Common myeloid progenitor, CD34-positive (primary cell): ENCODE measurements at regions not wholly inside any gene's neighbourhood (a gene's known extent, or its start where the extent isn't known, plus 50 kb on each side); places are given as distances from the start of the nearest gene placed in this dataset.
"Not testable (repeated sequence)": the region's sequence is repeated elsewhere in the genome, so short reads cannot be mapped to it uniquely, and the experiment has no call there.

Experiments used
- CTCF ChIA-PET: fragments of 350-600 bp; sonication (Branson Sonifier 250); formaldehyde crosslinking; loops from one replicate; lab custom pipeline; 2021; ENCODE audit warnings: antibody characterized with exemption; lab: Charles Lee
- POLR2A ChIA-PET: fragments of 350-600 bp; sonication (Branson Sonifier 250); formaldehyde crosslinking; loops from one replicate; lab custom pipeline; 2021; ENCODE audit warnings: antibody characterized with exemption; lab: Charles Lee
- DNase-seq, 3 donors: peaks; one replicate each; pipeline versions ENCODE4 v3.0.0 to v3.0.0-alpha.2; 2013
- H3K27ac ChIP-seq, 2 experiments: 1 replicate in 1 of 2; 2 replicates in 1 of 2; pipeline ENCODE4 v1.7.0; 2013; ENCODE audit warnings: inconsistent platforms in 2 of 2, low read length in 2 of 2, mild to moderate bottlenecking in 2 of 2, low read depth in 1 of 2, moderate library complexity in 1 of 2; ENCODE audit not compliant: severe bottlenecking in 2 of 2, insufficient read depth in 1 of 2, poor library complexity in 1 of 2
- H3K27me3 ChIP-seq, 5 experiments: replicated peaks in 2 of 5; 1 replicate in 3 of 5; 2 replicates in 2 of 5; pipeline versions ENCODE4 v1.6.1 to v1.7.0; 2013; ENCODE audit warnings: low read length in 4 of 5, mild to moderate bottlenecking in 2 of 5, moderate library complexity in 2 of 5, inconsistent platforms in 1 of 5; ENCODE audit not compliant: insufficient read depth in 5 of 5, control insufficient read depth in 4 of 5
- H3K36me3 ChIP-seq, 4 experiments: 1 replicate in 2 of 4; 2 replicates in 2 of 4; pipeline versions ENCODE4 v1.6.1 to v1.7.0; 2013; ENCODE audit warnings: low read length in 3 of 4, control low read depth in 1 of 4, mild to moderate bottlenecking in 1 of 4; ENCODE audit not compliant: control insufficient read depth in 4 of 4, insufficient read depth in 4 of 4
- H3K4me1 ChIP-seq, 4 experiments: 1 replicate in 3 of 4; 2 replicates in 1 of 4; pipeline versions ENCODE4 v1.6.1 to v1.7.1; 2013; ENCODE audit warnings: low read length in 3 of 4, mild to moderate bottlenecking in 3 of 4, control low read depth in 1 of 4, inconsistent platforms in 1 of 4, moderate library complexity in 1 of 4; ENCODE audit not compliant: control insufficient read depth in 4 of 4, insufficient read depth in 4 of 4; ENCODE audit errors: control extremely low read depth in 1 of 4
- H3K4me3 ChIP-seq, 7 experiments: 1 replicate in 4 of 7; 2 replicates in 3 of 7; pipeline versions ENCODE4 v1.5.1 to v1.7.0; 2013; ENCODE audit warnings: mild to moderate bottlenecking in 7 of 7, low read length in 6 of 7, moderate library complexity in 6 of 7, inconsistent platforms in 2 of 7, low read depth in 2 of 7, control low read depth in 1 of 7; ENCODE audit not compliant: insufficient read depth in 4 of 7, control insufficient read depth in 1 of 7; ENCODE audit errors: extremely low read depth in 1 of 7
- H3K9me3 ChIP-seq, 5 experiments: 1 replicate in 4 of 5; 2 replicates in 1 of 5; pipeline versions ENCODE4 v1.6.1 to v1.7.1; 2013; ENCODE audit warnings: low read length in 4 of 5, mild to moderate bottlenecking in 2 of 5, inconsistent platforms in 1 of 5, low read depth in 1 of 5, moderate library complexity in 1 of 5; ENCODE audit not compliant: control insufficient read depth in 4 of 5, insufficient read depth in 2 of 5; ENCODE audit errors: control extremely low read depth in 1 of 5
- WGBS: methylation state at CpG from one replicate; pipeline ENCODE4 v1.1.5; 2013; ENCODE audit not compliant: insufficient coverage; 5-methylcytosine and 5-hydroxymethylcytosine counted together

GRCh38 chrX:85666471-85666870, 287.0 kb upstream of the POF1B start:
- no peak for DNase-seq
- Histone ChIP-seq H3K9me3 (no peaks in the 10 kb centered on the region), H3K4me1 (no peaks in the 10 kb centered on the region), H3K27me3 (no peaks in the 10 kb centered on the region), H3K4me3 (no peak overlapping the region), H3K36me3 (no peaks in the 10 kb centered on the region), H3K27ac (no peak overlapping the region)
- ChIA-PET POLR2A (no interaction called here), CTCF (no interaction called here)
- no CpG with 5 or more reads among the region's 2 CpGs for WGBS

DNA sequence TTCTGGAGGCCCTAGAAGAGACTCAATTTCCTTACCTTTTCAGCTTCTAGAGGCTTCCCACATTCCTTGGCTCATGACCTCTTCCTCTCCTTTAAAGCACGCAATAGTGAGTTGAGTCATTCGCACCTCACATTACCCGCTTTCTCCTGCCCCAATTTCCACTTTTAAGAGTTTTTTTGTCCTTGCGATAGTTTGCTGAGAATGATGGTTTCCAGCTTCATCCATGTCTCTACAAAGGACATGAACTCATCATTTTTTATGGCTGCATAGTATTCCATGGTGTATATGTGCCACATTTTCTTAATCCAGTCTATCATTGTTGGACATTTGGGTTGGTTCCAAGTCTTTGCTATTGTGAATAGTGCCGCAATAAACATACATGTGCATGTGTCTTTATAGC, 284.5 kb upstream of the POF1B start:
- H3K4me3 ChIP-seq, H3K9me3 ChIP-seq, CTCF ChIA-PET, POLR2A ChIA-PET, H3K4me1 ChIP-seq, H3K36me3 ChIP-seq, H3K27ac ChIP-seq, DNase-seq, H3K27me3 ChIP-seq: not testable (repeated sequence)
- 90% methylated on average over 3 of the region's 5 CpGs for WGBS

DNA sequence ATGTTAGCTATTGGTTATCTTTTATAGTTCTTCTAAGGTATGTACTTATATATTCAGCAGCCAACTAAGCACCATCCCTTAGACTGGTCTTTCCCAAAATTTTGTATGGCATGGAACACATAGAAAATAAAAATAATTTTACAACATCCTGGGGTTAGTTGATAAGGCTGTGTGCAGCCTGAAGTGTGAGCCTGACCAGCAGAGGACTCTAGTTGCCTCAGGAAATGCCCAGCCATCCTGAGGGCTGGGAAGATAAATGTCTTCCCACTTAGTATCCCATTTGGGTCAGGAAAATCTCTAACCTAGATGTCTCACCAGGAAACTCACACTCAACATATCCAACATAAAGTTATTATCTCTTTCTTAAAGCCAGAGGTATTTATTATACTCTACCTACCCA, 251.4 kb upstream of the POF1B start:
- H3K4me3 ChIP-seq = no peak overlapping the region
- ChIA-PET CTCF (no interaction called here), POLR2A (no interaction called here)
- H3K4me1 ChIP-seq = no peaks in the 10 kb centered on the region
- no peaks in the 10 kb centered on the region for H3K36me3 ChIP-seq
- H3K9me3 ChIP-seq = peaks cover 0 to 1% (median 0%) of the 10 kb centered on the region in 5 experiments
- no peaks in the 10 kb centered on the region for H3K27me3 ChIP-seq
- H3K27ac ChIP-seq = no peak overlapping the region
- no peak for DNase-seq

DNA sequence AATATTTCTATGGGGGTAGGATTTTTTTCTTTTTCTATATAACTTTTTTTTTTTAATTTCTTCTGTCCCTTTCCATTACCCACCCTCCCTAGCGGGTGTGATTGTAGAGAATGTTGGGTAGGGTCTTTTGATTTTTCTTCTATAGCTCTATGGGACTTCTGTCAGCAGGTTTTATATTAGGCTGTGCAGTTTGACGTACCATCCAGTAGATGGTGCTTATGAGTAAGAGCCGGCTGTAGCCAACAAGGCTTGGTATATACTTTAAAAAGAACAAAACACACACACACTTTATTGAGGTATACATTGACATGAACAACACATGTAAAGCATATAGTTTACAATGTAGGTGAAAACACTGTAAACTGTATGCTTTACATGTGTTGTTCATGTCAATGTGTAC, 247.9 kb upstream of the POF1B start:
- Histone ChIP-seq H3K27me3 (no peaks in the 10 kb centered on the region), H3K4me3 (no peak overlapping the region), H3K36me3 (no peaks in the 10 kb centered on the region), H3K4me1 (no peaks in the 10 kb centered on the region), H3K27ac (no peak overlapping the region), H3K9me3 (peaks cover 0 to 1% (median 0%) of the 10 kb centered on the region in 5 experiments)
- POLR2A ChIA-PET = no interaction called here
- CTCF ChIA-PET = no interaction called here
- WGBS = no CpG with 5 or more reads among the region's 3 CpGs
- DNase-seq = peak in 1 of 3 donors; percentile 0

DNA sequence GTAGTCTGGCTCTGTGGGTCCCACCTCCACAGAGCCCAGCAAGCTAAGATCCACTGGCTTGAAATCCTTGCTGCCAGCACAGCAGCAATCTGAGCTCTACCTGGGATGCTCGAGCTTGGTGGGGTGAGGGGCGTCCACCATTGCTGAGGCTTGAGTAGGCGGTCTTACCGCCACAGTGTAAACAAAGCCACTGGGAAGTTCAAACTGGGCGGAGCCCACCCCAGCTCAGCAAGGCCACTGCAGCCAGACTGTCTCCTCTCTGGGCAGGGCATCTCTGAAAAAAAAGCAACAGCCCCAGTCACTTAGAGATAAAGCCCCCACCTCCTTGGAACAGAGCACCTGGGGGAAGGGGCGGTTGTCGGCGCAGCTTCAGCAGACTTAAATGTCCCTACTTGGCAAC, 243.2 kb upstream of the POF1B start:
- no peaks in the 10 kb centered on the region for H3K4me1 ChIP-seq
- no peak for DNase-seq
- CTCF ChIA-PET = no interaction called here
- no peak overlapping the region for H3K27ac ChIP-seq
- no peaks in the 10 kb centered on the region for H3K36me3 ChIP-seq
- H3K4me3 ChIP-seq = no peak overlapping the region
- POLR2A ChIA-PET = no interaction called here
- H3K9me3 ChIP-seq = no peaks in the 10 kb centered on the region
- 61% methylated on average over 7 of the region's 8 CpGs for WGBS
- H3K27me3 ChIP-seq = no peaks in the 10 kb centered on the region

- H3K4me3 ChIP-seq = no peak overlapping the region
- POLR2A ChIA-PET = no interaction called here
- H3K36me3 ChIP-seq = no peaks in the 10 kb centered on the region
- no peak overlapping the region for H3K27ac ChIP-seq
- CTCF ChIA-PET = no interaction called here
- H3K27me3 ChIP-seq = no peaks in the 10 kb centered on the region
- no peaks in the 10 kb centered on the region for H3K9me3 ChIP-seq
- no peak for DNase-seq
- 100% methylated on average over 1 of the region's 1 CpG for WGBS
- no peaks in the 10 kb centered on the region for H3K4me1 ChIP-seq
Measured at GRCh38 chrX:85620466-85620865, 241.0 kb upstream of the POF1B start.

DNA sequence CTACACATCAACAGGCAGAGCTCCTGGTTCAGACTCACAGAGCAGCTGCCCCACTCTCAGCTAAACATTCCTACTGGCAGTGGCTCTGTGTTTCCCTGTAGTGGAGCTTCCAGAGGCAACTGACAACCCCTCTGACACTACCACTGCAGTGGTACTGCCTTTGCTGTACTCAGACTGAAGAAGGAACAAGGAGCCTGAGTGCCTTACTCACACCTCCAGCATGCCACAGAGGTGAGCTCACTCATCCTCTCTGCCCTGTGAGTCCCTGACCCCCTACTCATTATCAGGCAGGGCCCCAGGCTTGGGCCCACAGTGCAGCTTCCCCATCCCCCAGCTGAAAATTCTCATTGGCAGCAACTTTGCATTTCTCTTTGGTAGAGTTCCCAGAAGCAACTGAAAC, 240.5 kb upstream of the POF1B start:
- H3K27ac ChIP-seq = no peak overlapping the region
- ChIA-PET POLR2A (no interaction called here), CTCF (no interaction called here)
- no peak for DNase-seq
- H3K4me3 ChIP-seq = no peak overlapping the region
- no peaks in the 10 kb centered on the region for H3K27me3 ChIP-seq
- H3K9me3 ChIP-seq = no peaks in the 10 kb centered on the region
- no peaks in the 10 kb centered on the region for H3K4me1 ChIP-seq
- no peaks in the 10 kb centered on the region for H3K36me3 ChIP-seq

GRCh38 chrX:85611926-85612325, 232.5 kb upstream of the POF1B start:
- H3K27me3 ChIP-seq = no peaks in the 10 kb centered on the region
- CTCF ChIA-PET = no interaction called here
- H3K9me3 ChIP-seq = no peaks in the 10 kb centered on the region
- no peaks in the 10 kb centered on the region for H3K4me1 ChIP-seq
- H3K36me3 ChIP-seq = no peaks in the 10 kb centered on the region
- peak in 2 of 3 donors; percentile 4 to 11 for DNase-seq
- H3K4me3 ChIP-seq = no peak overlapping the region
- H3K27ac ChIP-seq = no peak overlapping the region
- POLR2A ChIA-PET = no interaction called here
